ENCODE measurements at regions not wholly inside any gene's neighbourhood (a gene's known extent, or its start where the extent isn't known, plus 50 kb on each side); places are given as distances from the start of the nearest gene placed in this dataset.

- Histone ChIP-seq H3K36me3 (ENCODE audit: control insufficient read depth in 2 of 2, insufficient read depth in 1 of 2, low read length in 2 of 2) (no peaks in the 10 kb centered on the region), H3K9me3 (ENCODE audit: control insufficient read depth, insufficient read depth, low read depth, low read length) (no peaks in the 10 kb centered on the region), H3K4me3 (ENCODE audit: low read depth, low read length) (no peak overlapping the region), H3K4me1 (ENCODE audit: control insufficient read depth, insufficient read depth, low read length) (peaks cover 10% of the 10 kb centered on the region), H3K27ac (ENCODE audit: extremely low read depth, low read depth, low read length) (no peak overlapping the region)
- TF ChIP-seq ZBTB11 (tag by site-specific recombination; conservative IDR thresholded peaks at IDR 0.05; ENCODE audit: low read depth): no peak
- TF ChIP-seq KLF9 (tag by site-specific recombination; IDR thresholded peaks at IDR 0.05; ENCODE audit: low read depth): no peak
- TF ChIP-seq ZNF324 (tag by site-specific recombination; IDR thresholded peaks at IDR 0.05): no peak
- TF ChIP-seq ZNF140 (tag by site-specific recombination; IDR thresholded peaks at IDR 0.05): no peak
- no peak for TF ChIP-seq ZNF350 (tag by site-specific recombination; IDR thresholded peaks at IDR 0.05)
- no peak for TF ChIP-seq RBAK (tag by site-specific recombination; IDR thresholded peaks at IDR 0.05)
- no peak for TF ChIP-seq ZNF280C (tag by site-specific recombination; IDR thresholded peaks at IDR 0.05)
- TF ChIP-seq IKZF3 (tag by site-specific recombination; IDR thresholded peaks at IDR 0.05): no peak
- TF ChIP-seq ZNF561 (tag by site-specific recombination; IDR thresholded peaks at IDR 0.05; ENCODE audit: borderline replicate concordance): no peak
- no peak for TF ChIP-seq ZNF776 (tag by site-specific recombination; IDR thresholded peaks at IDR 0.05; ENCODE audit: borderline replicate concordance)
- no peak for TF ChIP-seq ZNF473 (tag by site-specific recombination; IDR thresholded peaks at IDR 0.05)
- TF ChIP-seq ZNF501 (tag by site-specific recombination; IDR thresholded peaks at IDR 0.05): no peak
- TF ChIP-seq ZNF626 (tag by site-specific recombination; IDR thresholded peaks at IDR 0.05): no peak
- no peak for TF ChIP-seq ZNF624 (tag by site-specific recombination; IDR thresholded peaks at IDR 0.05)
- TF ChIP-seq GLI2 (tag by site-specific recombination; IDR thresholded peaks at IDR 0.05; ENCODE audit: borderline replicate concordance, low read depth): no peak
- TF ChIP-seq PRDM10 (tag by site-specific recombination; IDR thresholded peaks at IDR 0.05): no peak
- ChIA-PET CTCF (no interaction called here), POLR2A (no interaction called here)
These were observed 154.9 kb downstream of the FGF9 start for GRCh38 chr13:21825801-21826200.
